Right cardiac atrium (tissue), 5 donors: ENCODE measurements at regions not wholly inside any gene's neighbourhood (a gene's known extent, or its start where the extent isn't known, plus 50 kb on each side); places are given as distances from the start of the nearest gene placed in this dataset.
A peak's percentile ranks its signal among the peaks of the same experiment; 100 is the strongest.

Experiments used
- ATAC-seq, 2 donors: fragments of 200-7000 bp; cut with Tn5 transposase; one replicate each; pipeline versions ENCODE4 v1.8.0 to v1.9.1; 2020; ENCODE audit warnings: moderate library complexity in 2 of 2, mild to moderate bottlenecking in 1 of 2
- DNase-seq, 3 donors: peaks; one replicate each; pipeline ENCODE4 v3.0.0-alpha.2; 2020
- H3K27ac ChIP-seq: one replicate; pipeline ENCODE4 v1.5.1; 2013; ENCODE audit warnings: mild to moderate bottlenecking, low read length, control low read depth, moderate library complexity
- H3K27me3 ChIP-seq: one replicate; pipeline ENCODE4 v1.6.1; 2013; ENCODE audit not compliant: control insufficient read depth, insufficient read depth
- H3K4me1 ChIP-seq: one replicate; pipeline ENCODE4 v1.6.1; 2013; ENCODE audit warnings: low read length; ENCODE audit not compliant: control insufficient read depth, insufficient read depth
- H3K4me3 ChIP-seq: one replicate; pipeline ENCODE4 v1.5.1; 2013; ENCODE audit warnings: low read length, control low read depth
- H3K9me3 ChIP-seq: one replicate; pipeline ENCODE4 v1.6.1; 2013; ENCODE audit warnings: low read length; ENCODE audit not compliant: control insufficient read depth
- WGBS: extraction: QIAGEN DNeasy Blood & Tissue Kit; methylation state at CpG from one replicate; pipeline ENCODE4 v1.1.7; 2013; 5-methylcytosine and 5-hydroxymethylcytosine counted together
- intact Hi-C, 4 donors: fragments of 100-400 bp; cut with DNase I; formaldehyde crosslinking; loops; one replicate each; pipeline versions ENCODE4 v1.11.0 to v1.14.0; 2022 to 2023
- donor health status: healthy with polysubstance abuse.
- donor health status: DM: no; HTN: yes; CAD: no.
- donor health status: DM: no; HTN: no; CAD: no.
- donor health status: DM: no; HTN: yes; CAD: no; lungs with severe emphysema.
- donor health status: DM: yes; HTN: yes; CAD: no.

GRCh38 chr14:76938092-76938500 is 90.4 kb downstream of the IRF2BPL start:
- 66% methylated on average over 3 of the region's 3 CpGs for WGBS
- Histone ChIP-seq H3K27ac (peak overlapping the region; percentile 45), H3K4me3 (no peak overlapping the region), H3K4me1 (peaks cover 8% of the 10 kb centered on the region), H3K27me3 (no peaks in the 10 kb centered on the region), H3K9me3 (no peaks in the 10 kb centered on the region)
- intact Hi-C loops, result no loop called here
- ATAC-seq, result peak in 1 of 2 donors; percentile 12
- DNase-seq, result no peak

DNA sequence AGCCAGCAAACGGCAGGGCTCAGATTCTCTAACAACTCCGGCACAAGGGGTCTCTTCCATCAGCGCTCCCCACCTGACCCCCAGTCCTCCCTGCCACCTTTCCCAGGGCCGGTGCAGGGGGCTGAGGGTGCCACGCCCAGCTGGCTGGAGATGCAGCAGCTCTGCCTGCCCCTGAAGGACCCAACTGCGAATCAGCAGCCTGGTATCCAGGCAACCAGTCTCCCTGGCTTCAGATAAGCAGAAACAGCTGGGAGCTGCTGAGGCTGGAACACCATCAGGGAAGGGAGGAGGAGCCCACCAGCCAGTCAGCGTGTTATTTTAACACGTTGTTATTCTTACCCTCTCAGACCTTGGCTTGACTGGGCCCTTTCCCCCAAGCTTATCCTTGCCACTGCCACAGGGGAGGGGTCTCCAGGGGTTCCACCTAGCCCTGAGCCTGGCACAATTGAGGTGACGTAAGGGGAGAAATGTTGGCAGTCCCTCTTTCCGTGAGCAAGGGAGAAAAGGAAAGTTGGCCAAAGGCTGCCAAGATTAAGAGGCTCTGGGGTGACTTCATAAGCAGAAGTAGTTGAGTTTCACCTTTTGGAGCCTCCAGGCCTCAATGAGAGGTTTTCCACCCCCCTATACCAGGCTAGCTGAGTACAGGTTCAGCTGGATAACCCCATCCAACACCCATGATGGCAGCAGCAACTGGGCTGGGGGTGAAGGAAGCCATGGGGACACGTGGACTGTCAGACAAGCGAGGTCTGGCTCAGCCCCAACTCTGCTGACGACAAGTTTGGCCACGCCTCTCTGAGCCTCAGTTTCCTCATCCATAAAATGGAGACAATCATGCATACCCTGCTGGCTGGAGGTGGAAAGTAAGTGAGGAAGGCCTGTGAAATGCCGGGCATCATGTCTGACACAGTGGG is 91.1 kb downstream of the IRF2BPL start:
- ATAC-seq, result peak; percentile 88 to 89
- DNase-seq, result peak; percentile 78 to 90 (median 89)
- Histone ChIP-seq H3K9me3 (no peaks in the 10 kb centered on the region), H3K27me3 (no peaks in the 10 kb centered on the region), H3K4me1 (peaks cover 8% of the 10 kb centered on the region), H3K27ac (peak overlapping the region; percentile 10), H3K4me3 (no peak overlapping the region)
- WGBS, result 45% methylated on average over 15 of the region's 15 CpGs
- intact Hi-C loops, result no loop called here

- 62% methylated on average over 7 of the region's 7 CpGs for WGBS
- Histone ChIP-seq H3K4me3 (no peak overlapping the region), H3K27ac (no peak overlapping the region), H3K4me1 (peaks cover 11% of the 10 kb centered on the region), H3K9me3 (no peaks in the 10 kb centered on the region), H3K27me3 (no peaks in the 10 kb centered on the region)
- intact Hi-C loops, result no loop called here
- ATAC-seq (peak in 1 of 2 donors; percentile 58), DNase-seq (peak; percentile 63 to 85 (median 78))
Measured at GRCh38 chr14:76936483-76936882, 92.0 kb downstream of the IRF2BPL start.

GRCh38 chr14:76933515-76933914 is 95.0 kb downstream of the IRF2BPL start:
- H3K4me1 ChIP-seq, result peaks cover 11% of the 10 kb centered on the region
- H3K27me3 ChIP-seq, result no peaks in the 10 kb centered on the region
- WGBS, result 84% methylated on average over 5 of the region's 5 CpGs
- no peak overlapping the region for H3K4me3 ChIP-seq
- intact Hi-C loops, result no loop called here
- H3K27ac ChIP-seq, result no peak overlapping the region
- DNase-seq (no peak), ATAC-seq (no peak)
- H3K9me3 ChIP-seq, result no peaks in the 10 kb centered on the region

DNA sequence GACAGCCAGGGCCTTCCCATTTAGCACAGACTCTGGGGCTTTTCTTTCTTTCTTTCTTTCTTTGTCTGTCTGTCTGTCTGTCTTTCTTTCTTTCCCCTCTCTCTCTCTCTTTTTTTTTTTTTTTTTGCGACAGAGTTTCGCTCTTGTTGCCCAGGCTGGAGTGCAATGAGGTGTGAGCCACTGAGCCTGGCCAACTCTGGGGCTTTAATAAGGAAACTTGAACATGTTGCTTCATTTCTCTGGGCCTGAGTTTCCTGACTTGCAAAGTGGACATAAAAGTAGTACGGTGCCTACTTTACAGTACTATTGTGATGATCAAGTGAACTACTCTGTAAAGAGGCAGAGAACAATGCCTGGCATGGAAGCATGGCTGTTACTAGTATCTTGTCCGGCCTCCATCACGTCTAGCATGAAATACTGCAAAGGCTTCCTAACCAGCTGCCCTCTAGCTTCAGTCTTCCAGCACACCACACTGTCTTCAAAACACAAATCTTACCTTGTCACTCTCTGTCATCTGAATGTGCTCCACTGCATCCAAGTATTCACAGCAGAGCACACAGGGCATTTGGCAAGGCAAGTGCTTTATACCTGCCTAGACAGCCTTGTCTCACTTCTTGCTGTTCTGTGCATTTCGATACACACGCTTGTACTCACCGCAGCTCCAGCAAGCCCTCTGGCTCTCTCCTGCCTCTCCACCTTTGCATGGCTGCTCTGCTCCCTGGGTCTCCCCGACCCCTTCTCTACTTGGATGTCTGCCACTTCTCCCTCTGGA is 96.7 kb downstream of the IRF2BPL start:
- intact Hi-C loops, result no loop called here
- no peak for ATAC-seq
- DNase-seq, result no peak
- 69% methylated on average over 9 of the region's 9 CpGs for WGBS
- peaks cover 6% of the 10 kb centered on the region for H3K4me1 ChIP-seq
- H3K27me3 ChIP-seq, result no peaks in the 10 kb centered on the region
- no peak overlapping the region for H3K4me3 ChIP-seq
- H3K9me3 ChIP-seq, result no peaks in the 10 kb centered on the region
- no peak overlapping the region for H3K27ac ChIP-seq

GRCh38 chr14:76930549-76930948 is 98.0 kb downstream of the IRF2BPL start:
- no peak for DNase-seq
- no peak overlapping the region for H3K27ac ChIP-seq

GRCh38 chr14:76929927-76930326 is 98.6 kb downstream of the IRF2BPL start:
- H3K27ac ChIP-seq, result peak overlapping the region; percentile 39
- WGBS, result 35% methylated on average over 8 of the region's 8 CpGs
- no peak overlapping the region for H3K4me3 ChIP-seq
- intact Hi-C loops, result no loop called here
- H3K4me1 ChIP-seq, result peaks cover 7% of the 10 kb centered on the region
- no peaks in the 10 kb centered on the region for H3K27me3 ChIP-seq
- peak; percentile 25 to 53 for ATAC-seq
- no peaks in the 10 kb centered on the region for H3K9me3 ChIP-seq
- DNase-seq, result peak in 2 of 3 donors; percentile 37 to 69

More at GRCh38 chr14:76930549-76930948, 98.0 kb downstream of the IRF2BPL start:
- no peak for ATAC-seq
- no peak overlapping the region for H3K4me3 ChIP-seq
- intact Hi-C loops, result no loop called here
- no peaks in the 10 kb centered on the region for H3K9me3 ChIP-seq
- WGBS, result 94% methylated on average over 9 of the region's 9 CpGs
- no peaks in the 10 kb centered on the region for H3K27me3 ChIP-seq
- H3K4me1 ChIP-seq, result peaks cover 7% of the 10 kb centered on the region

DNA sequence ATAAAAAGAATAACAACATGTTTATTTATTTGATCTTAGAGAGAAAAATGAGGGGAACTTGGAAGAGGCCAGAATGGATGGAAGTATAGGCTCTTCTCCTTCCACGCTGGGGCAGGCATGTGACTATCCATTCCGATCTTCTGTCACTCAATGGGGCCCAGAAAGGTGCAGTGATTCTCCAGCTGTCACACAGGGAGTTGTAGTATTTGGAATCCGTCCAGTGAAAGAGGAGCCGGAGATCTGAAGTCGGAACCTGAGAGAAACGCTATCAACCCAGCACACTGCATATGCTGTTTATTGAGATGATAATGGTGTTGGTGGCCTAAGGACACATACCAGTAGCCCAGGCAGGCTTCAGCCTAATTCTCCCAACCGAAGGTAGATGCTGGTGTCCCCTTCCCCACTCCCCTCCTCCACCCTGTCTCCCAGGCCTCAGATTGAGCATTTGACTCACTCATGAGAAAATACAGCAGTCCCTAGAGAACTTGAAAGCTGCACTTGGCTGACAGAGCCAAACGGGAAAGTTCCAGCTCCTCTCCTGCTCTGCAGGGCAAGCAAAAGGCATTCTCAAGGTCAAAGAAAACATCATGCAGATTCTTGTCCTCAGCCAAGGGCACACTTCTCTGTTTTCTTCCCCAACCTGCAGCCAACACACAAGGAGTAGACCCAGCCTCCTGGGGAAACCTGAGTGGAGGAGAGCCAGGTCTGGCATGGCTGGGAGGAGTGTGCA is 100.4 kb downstream of the IRF2BPL start:
- DNase-seq, result no peak
- Histone ChIP-seq H3K4me1 (peaks cover 7% of the 10 kb centered on the region), H3K27me3 (no peaks in the 10 kb centered on the region), H3K27ac (no peak overlapping the region), H3K9me3 (no peaks in the 10 kb centered on the region), H3K4me3 (no peak overlapping the region)
- 60% methylated on average over 8 of the region's 8 CpGs for WGBS
- intact Hi-C loops, result no loop called here
- ATAC-seq, result no peak

- Histone ChIP-seq H3K27ac (no peak overlapping the region), H3K4me3 (no peak overlapping the region), H3K9me3 (no peaks in the 10 kb centered on the region), H3K27me3 (no peaks in the 10 kb centered on the region), H3K4me1 (peaks cover 4% of the 10 kb centered on the region)
- peak; percentile 81 to 91 (median 85) for DNase-seq
- peak; percentile 82 to 86 for ATAC-seq
- intact Hi-C loops, result no loop called here
- 53% methylated on average over 7 of the region's 7 CpGs for WGBS
Measured at GRCh38 chr14:76926521-76927251, 100.5 kb downstream of the LRRC74A start.

DNA sequence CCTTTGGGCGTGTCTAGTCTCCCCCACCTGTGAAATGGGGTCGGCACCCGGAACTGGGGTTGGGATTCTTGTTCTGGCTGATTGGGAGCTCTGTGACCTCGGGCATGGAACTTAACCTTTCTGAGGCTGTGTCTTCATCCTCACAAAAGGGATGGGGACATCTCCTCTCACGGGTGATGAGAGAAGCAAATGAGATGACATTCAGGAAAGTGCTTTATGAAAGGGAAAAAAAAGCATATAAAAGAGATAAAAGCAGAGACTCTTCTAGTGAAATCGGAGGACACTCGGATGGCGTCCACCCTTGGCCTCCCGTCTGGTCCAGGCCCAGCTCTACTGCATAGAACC is 98.9 kb downstream of the LRRC74A start:
- ATAC-seq, result no peak
- H3K9me3 ChIP-seq, result no peaks in the 10 kb centered on the region
- WGBS, result 82% methylated on average over 9 of the region's 9 CpGs
- H3K4me3 ChIP-seq, result no peak overlapping the region
- intact Hi-C loops, result no loop called here
- peaks cover 11% of the 10 kb centered on the region for H3K4me1 ChIP-seq
- H3K27ac ChIP-seq, result no peak overlapping the region
- H3K27me3 ChIP-seq, result no peaks in the 10 kb centered on the region
- DNase-seq, result no peak
